ENCODE measurements at regions not wholly inside any gene's neighbourhood (a gene's known extent, or its start where the extent isn't known, plus 50 kb on each side); places are given as distances from the start of the nearest gene placed in this dataset.

DNA sequence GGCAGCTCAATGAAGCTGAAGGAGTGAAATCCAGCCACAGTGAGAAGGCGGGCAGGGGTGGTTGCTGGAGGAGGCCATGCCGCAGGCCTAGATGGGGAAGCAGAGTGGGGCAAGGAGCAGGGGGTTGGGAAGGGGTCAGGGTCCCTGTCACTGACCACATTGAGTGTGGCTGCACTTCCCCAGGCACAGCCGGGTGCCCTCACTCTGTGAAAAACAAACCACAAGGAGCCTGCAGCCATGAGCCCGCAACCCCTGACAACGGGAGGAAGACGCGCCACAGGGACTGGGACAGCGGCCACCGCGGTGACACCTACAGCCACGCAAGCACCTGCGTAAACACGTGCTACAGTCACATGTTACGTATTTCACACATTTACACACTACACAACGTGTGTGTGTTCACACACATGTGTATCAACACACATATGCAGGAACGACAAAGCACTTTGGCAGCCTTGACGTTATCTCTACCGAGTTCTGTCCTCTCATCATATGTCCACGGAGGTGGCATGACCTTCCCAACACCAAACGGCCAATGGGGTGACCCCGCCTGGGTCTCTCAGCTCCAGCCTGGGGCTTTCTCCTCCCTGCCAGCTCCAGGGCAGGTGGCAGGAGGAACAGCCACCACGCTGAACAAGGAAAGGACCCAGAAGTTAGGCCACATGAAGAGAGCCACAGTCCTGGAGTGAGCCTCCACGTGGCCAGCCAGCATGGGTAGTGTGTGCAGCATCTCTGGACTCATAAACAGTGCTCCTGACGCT, 137.6 kb upstream of the RPS6KA2 start:
- TF ChIP-seq, protein P1, sequence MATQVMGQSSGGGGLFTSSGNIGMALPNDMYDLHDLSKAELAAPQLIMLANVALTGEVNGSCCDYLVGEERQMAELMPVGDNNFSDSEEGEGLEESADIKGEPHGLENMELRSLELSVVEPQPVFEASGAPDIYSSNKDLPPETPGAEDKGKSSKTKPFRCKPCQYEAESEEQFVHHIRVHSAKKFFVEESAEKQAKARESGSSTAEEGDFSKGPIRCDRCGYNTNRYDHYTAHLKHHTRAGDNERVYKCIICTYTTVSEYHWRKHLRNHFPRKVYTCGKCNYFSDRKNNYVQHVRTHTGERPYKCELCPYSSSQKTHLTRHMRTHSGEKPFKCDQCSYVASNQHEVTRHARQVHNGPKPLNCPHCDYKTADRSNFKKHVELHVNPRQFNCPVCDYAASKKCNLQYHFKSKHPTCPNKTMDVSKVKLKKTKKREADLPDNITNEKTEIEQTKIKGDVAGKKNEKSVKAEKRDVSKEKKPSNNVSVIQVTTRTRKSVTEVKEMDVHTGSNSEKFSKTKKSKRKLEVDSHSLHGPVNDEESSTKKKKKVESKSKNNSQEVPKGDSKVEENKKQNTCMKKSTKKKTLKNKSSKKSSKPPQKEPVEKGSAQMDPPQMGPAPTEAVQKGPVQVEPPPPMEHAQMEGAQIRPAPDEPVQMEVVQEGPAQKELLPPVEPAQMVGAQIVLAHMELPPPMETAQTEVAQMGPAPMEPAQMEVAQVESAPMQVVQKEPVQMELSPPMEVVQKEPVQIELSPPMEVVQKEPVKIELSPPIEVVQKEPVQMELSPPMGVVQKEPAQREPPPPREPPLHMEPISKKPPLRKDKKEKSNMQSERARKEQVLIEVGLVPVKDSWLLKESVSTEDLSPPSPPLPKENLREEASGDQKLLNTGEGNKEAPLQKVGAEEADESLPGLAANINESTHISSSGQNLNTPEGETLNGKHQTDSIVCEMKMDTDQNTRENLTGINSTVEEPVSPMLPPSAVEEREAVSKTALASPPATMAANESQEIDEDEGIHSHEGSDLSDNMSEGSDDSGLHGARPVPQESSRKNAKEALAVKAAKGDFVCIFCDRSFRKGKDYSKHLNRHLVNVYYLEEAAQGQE (IDR thresholded peaks at IDR 0.05; ENCODE audit: insufficient read depth in 1 of 2, low read depth in 2 of 2, low read length in 2 of 2): no peak
- TF ChIP-seq FOXP2 (optimal IDR thresholded peaks at IDR 0.05; ENCODE audit: borderline replicate concordance, extremely low read depth, extremely low read length, insufficient read depth) (no peak), TAF1 (IDR thresholded peaks at IDR 0.05; ENCODE audit: borderline replicate concordance, insufficient read depth, low read length) (no peak), POLR2AphosphoS5 (IDR thresholded peaks at IDR 0.05; ENCODE audit: low read depth, low read length) (no peak), SIN3A (IDR thresholded peaks at IDR 0.05; ENCODE audit: borderline replicate concordance, insufficient read depth, low read length) (no peak)

DNA sequence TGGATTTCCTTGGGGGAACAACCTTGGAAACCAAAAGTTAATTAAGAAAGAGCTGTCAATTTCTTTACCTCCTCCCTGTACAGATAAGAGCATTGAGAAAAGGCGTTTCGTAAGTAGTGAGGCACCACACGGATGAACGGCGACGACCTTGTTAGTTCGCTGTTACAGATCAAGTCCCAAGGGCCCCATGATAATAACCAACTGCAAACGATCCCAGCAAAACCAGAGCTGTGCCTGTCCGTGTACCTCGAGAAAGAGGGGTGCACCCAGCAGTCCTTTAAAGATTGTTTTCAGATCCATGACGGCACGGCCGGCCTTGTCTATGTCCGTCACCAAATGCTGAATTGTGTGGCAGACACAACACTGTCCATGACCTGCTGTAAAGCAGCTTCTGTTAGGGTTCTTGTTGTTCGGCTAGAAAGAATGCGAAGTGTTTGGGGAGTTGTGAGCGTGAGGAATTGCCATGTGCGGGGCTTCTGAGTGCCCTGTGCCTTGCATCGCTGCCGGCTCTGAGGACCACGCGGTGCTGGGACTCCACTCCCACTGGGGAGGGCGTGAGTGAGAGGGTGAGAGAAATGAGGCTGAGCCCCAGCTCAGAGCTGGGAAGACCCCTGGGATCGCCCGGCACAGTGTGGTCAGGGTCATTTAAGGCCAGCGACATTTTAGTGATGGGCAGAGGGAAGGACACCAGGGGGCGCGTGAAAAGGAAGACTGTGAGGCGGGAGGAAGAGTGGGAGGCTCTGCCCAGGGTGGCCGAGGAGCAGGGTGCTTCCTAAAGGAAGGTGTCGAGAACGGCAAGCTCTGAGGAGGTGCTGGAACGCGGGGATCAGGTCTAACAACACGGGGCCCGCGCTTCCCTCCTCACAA, 136.8 kb upstream of the RPS6KA2 start:
- TF ChIP-seq, protein P1 (IDR thresholded peaks at IDR 0.05; ENCODE audit: insufficient read depth in 1 of 2, low read depth in 2 of 2, low read length in 2 of 2): no peak
- no peak for TF ChIP-seq FOXP2 (optimal IDR thresholded peaks at IDR 0.05; ENCODE audit: borderline replicate concordance, extremely low read depth, extremely low read length, insufficient read depth)
- no peak for TF ChIP-seq TAF1 (IDR thresholded peaks at IDR 0.05; ENCODE audit: borderline replicate concordance, insufficient read depth, low read length)
- TF ChIP-seq POLR2AphosphoS5 (IDR thresholded peaks at IDR 0.05; ENCODE audit: low read depth, low read length): no peak
- TF ChIP-seq SIN3A (IDR thresholded peaks at IDR 0.05; ENCODE audit: borderline replicate concordance, insufficient read depth, low read length): no peak

DNA sequence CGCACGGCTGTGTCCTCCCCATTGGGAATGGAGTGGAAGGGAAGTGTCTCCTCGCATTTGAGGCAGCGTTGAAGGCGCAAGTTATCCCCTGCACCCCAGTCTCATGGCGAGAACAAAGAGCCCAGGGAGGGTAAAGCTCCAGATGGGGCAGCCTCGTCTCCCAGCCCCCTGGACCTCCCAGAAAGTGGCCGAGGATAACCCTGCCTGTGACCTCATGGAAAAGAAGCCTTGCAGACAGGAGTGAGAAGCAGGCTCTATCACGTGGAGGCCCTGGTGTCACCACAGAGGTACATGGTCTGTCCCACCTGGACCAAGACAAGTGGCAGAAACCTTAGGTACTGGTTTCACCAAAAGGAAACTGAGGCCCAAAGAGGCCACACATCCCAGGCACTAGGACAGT, 134.8 kb upstream of the RPS6KA2 start:
- TF ChIP-seq POLR2AphosphoS5 (IDR thresholded peaks at IDR 0.05; ENCODE audit: low read depth, low read length) (no peak), SIN3A (IDR thresholded peaks at IDR 0.05; ENCODE audit: borderline replicate concordance, insufficient read depth, low read length) (no peak), TAF1 (IDR thresholded peaks at IDR 0.05; ENCODE audit: borderline replicate concordance, insufficient read depth, low read length) (no peak), FOXP2 (optimal IDR thresholded peaks at IDR 0.05; ENCODE audit: borderline replicate concordance, extremely low read depth, extremely low read length, insufficient read depth) (no peak)
- TF ChIP-seq, protein P1 (IDR thresholded peaks at IDR 0.05; ENCODE audit: insufficient read depth in 1 of 2, low read depth in 2 of 2, low read length in 2 of 2): no peak

DNA sequence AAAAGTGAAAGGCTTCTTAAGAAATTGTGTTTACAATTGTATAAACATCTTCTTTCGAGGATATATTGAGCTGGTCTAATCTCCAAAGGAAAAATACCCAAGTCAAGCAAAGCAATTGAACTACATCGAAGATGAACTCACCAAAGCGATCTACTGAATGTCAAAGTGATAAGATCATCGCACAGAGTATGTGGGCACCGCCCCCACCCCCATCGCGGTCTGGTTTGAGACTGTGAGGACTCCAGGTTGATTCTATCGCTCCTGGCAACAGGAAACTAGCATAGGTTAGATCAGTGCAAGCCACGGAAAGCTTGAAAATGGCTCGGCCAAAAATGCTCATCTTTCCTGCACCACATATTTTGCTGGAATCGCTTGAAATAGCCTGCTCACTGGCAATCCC, 133.2 kb upstream of the RPS6KA2 start:
- no peak for TF ChIP-seq POLR2AphosphoS5 (IDR thresholded peaks at IDR 0.05; ENCODE audit: low read depth, low read length)
- TF ChIP-seq SIN3A (IDR thresholded peaks at IDR 0.05; ENCODE audit: borderline replicate concordance, insufficient read depth, low read length): no peak
- no peak for TF ChIP-seq TAF1 (IDR thresholded peaks at IDR 0.05; ENCODE audit: borderline replicate concordance, insufficient read depth, low read length)

DNA sequence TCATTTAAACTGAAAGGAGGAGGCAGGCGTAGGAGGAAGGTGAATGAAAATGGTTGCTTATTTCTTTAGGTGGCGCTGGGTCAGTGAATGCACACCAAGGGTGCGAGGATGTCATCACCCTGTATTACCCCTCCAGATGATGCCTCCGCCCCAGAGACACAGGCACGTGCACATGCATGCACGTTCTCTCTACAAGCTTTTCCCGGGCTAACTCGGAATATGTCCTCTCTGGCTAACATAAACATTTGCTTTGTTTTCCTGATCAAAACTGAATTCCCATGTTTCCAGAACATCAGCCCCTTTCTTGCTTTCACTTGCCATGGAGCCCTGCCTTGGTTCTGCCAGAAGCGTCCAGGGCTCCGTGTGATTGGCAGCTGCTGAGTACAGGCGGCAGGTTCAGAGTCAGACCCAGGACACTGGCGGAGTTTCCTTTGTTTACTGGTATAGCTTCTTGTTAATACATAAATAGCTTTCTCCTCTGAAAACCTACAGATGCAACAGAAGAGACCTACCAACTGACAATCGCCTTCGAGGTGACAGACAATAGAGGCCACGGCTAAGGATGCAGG, 131.2 kb upstream of the RPS6KA2 start:
- TF ChIP-seq POLR2AphosphoS5 (IDR thresholded peaks at IDR 0.05; ENCODE audit: low read depth, low read length) (no peak), FOXP2 (optimal IDR thresholded peaks at IDR 0.05; ENCODE audit: borderline replicate concordance, extremely low read depth, extremely low read length, insufficient read depth) (no peak), TAF1 (IDR thresholded peaks at IDR 0.05; ENCODE audit: borderline replicate concordance, insufficient read depth, low read length) (no peak), SIN3A (IDR thresholded peaks at IDR 0.05; ENCODE audit: borderline replicate concordance, insufficient read depth, low read length) (no peak)
- TF ChIP-seq, protein P1 (IDR thresholded peaks at IDR 0.05; ENCODE audit: insufficient read depth in 1 of 2, low read depth in 2 of 2, low read length in 2 of 2): no peak

All from PFSK-1 (cell line).